ENCODE measurements at regions not wholly inside any gene's neighbourhood (a gene's known extent, or its start where the extent isn't known, plus 50 kb on each side); places are given as distances from the start of the nearest gene placed in this dataset.

- no peak for DNase-seq (ENCODE audit: low read depth in 1 of 2, low spot score in 1 of 2)
- TF ChIP-seq POLR2AphosphoS5 (IDR thresholded peaks at IDR 0.05; ENCODE audit: low read depth) (no peak), SPI1 (IDR thresholded peaks at IDR 0.05; ENCODE audit: borderline replicate concordance, low read depth) (no peak), GABPA (IDR thresholded peaks at IDR 0.05; ENCODE audit: low read depth) (no peak), CTCF (IDR thresholded peaks at IDR 0.05; ENCODE audit: insufficient read depth, low read length) (no peak), REST (IDR thresholded peaks at IDR 0.05; ENCODE audit: insufficient replicate concordance, low read depth) (no peak)
- no peak overlapping the region for H3K27ac ChIP-seq (replicated peaks)
- no peaks in the 10 kb centered on the region for H3K27me3 ChIP-seq (ENCODE audit: insufficient read depth, poor library complexity, severe bottlenecking)
- H3K4me3 ChIP-seq (replicated peaks; ENCODE audit: insufficient read depth, low read length) = no peak overlapping the region
These were observed 675.9 kb downstream of the UQCRFS1 start for GRCh38 chr19:28537079-28537478.

- no peak for DNase-seq (ENCODE audit: low read depth in 1 of 2, low spot score in 1 of 2)
These were observed 677.6 kb downstream of the UQCRFS1 start for GRCh38 chr19:28535352-28535775.

More at GRCh38 chr19:28535352-28535775, 677.6 kb downstream of the UQCRFS1 start:
- Histone ChIP-seq H3K27me3 (ENCODE audit: insufficient read depth, poor library complexity, severe bottlenecking) (no peaks in the 10 kb centered on the region), H3K27ac (replicated peaks) (no peak overlapping the region), H3K4me3 (replicated peaks; ENCODE audit: insufficient read depth, low read length) (no peak overlapping the region)
- no peak for TF ChIP-seq SPI1 (IDR thresholded peaks at IDR 0.05; ENCODE audit: borderline replicate concordance, low read depth)
- no peak for TF ChIP-seq REST (IDR thresholded peaks at IDR 0.05; ENCODE audit: insufficient replicate concordance, low read depth)
- no peak for TF ChIP-seq POLR2AphosphoS5 (IDR thresholded peaks at IDR 0.05; ENCODE audit: low read depth)
- no peak for TF ChIP-seq CTCF (IDR thresholded peaks at IDR 0.05; ENCODE audit: insufficient read depth, low read length)
- no peak for TF ChIP-seq GABPA (IDR thresholded peaks at IDR 0.05; ENCODE audit: low read depth)
